GM12875 (cell line): ENCODE measurements at regions not wholly inside any gene's neighbourhood (a gene's known extent, or its start where the extent isn't known, plus 50 kb on each side); places are given as distances from the start of the nearest gene placed in this dataset.

Experiments
- H3K4me3 ChIP-seq: one replicate; pipeline ENCODE4 v1.5.1; 2011; ENCODE audit warnings: low read depth, low read length, control low read depth
- CTCF ChIP-seq: IDR thresholded peaks from 2 replicates; pipeline ENCODE4 v1.5.1; 2011; ENCODE audit warnings: low read depth, mild to moderate bottlenecking, control low read depth, inconsistent platforms, low read length, moderate library complexity, borderline replicate concordance; ENCODE audit not compliant: insufficient read depth

- H3K4me3 ChIP-seq, result no peak overlapping the region
- TF ChIP-seq CTCF, result no peak
Measured at GRCh38 chr4:175480404-175480803, 331.7 kb downstream of the GPM6A start.

- H3K4me3 ChIP-seq, result no peak overlapping the region
- TF ChIP-seq CTCF, result no peak
Measured at GRCh38 chr4:175499735-175500352, 312.2 kb downstream of the GPM6A start.

- H3K4me3 ChIP-seq, result no peak overlapping the region
- no peak for TF ChIP-seq CTCF
Measured at GRCh38 chr4:175504318-175504717, 307.7 kb downstream of the GPM6A start.

GRCh38 chr4:175509320-175509719 is 302.7 kb downstream of the GPM6A start:
- H3K4me3 ChIP-seq, result no peak overlapping the region
- 0 out of 2 replicates have a peak, but pooled peaks have one; percentile 7 for TF ChIP-seq CTCF

GRCh38 chr4:175511861-175512260 is 300.2 kb downstream of the GPM6A start:
- no peak overlapping the region for H3K4me3 ChIP-seq
- TF ChIP-seq CTCF, result no peak

- H3K4me3 ChIP-seq, result no peak overlapping the region
- no peak for TF ChIP-seq CTCF
Measured at GRCh38 chr4:175514174-175514573, 297.9 kb downstream of the GPM6A start.

- no peak overlapping the region for H3K4me3 ChIP-seq
- TF ChIP-seq CTCF, result no peak
Measured at GRCh38 chr4:175530655-175531054, 281.4 kb downstream of the GPM6A start.
